HFF-Myc (cell line): ENCODE measurements at regions not wholly inside any gene's neighbourhood (a gene's known extent, or its start where the extent isn't known, plus 50 kb on each side); places are given as distances from the start of the nearest gene placed in this dataset.

Source experiments
- DNase-seq: peaks from one replicate; pipeline ENCODE4 v3.0.0-alpha.2; 2011; ENCODE audit warnings: low read depth; ENCODE audit errors: extremely low read depth
- H3K4me3 ChIP-seq: replicated peaks from 2 replicates; pipeline ENCODE4 v1.5.1; 2011; ENCODE audit warnings: low read depth, mild to moderate bottlenecking, control low read depth, low read length
- CTCF ChIP-seq: IDR thresholded peaks from 2 replicates; pipeline ENCODE4 v1.5.1; 2012; ENCODE audit warnings: mild to moderate bottlenecking, low read depth, low read length, control low read depth; ENCODE audit errors: missing control alignments

- TF ChIP-seq CTCF, result no peak
- no peak overlapping the region for H3K4me3 ChIP-seq
- no peak for DNase-seq
Observed at GRCh38 chr22:27557286-27558008, 244.1 kb downstream of the MN1 start.

- no peak for TF ChIP-seq CTCF
- DNase-seq, result no peak
- no peak overlapping the region for H3K4me3 ChIP-seq
Observed at GRCh38 chr22:27558658-27559371, 242.7 kb downstream of the MN1 start.

- H3K4me3 ChIP-seq, result no peak overlapping the region
- DNase-seq, result no peak
- no peak for TF ChIP-seq CTCF
Observed at GRCh38 chr22:27560781-27561180, 240.8 kb downstream of the MN1 start.

GRCh38 chr22:27561286-27561904, 240.2 kb downstream of the MN1 start:
- TF ChIP-seq CTCF, result no peak
- no peak overlapping the region for H3K4me3 ChIP-seq
- DNase-seq, result no peak

GRCh38 chr22:27564806-27565205, 236.8 kb downstream of the MN1 start:
- no peak overlapping the region for H3K4me3 ChIP-seq
- no peak for TF ChIP-seq CTCF
- DNase-seq, result no peak

GRCh38 chr22:27566602-27567001, 235.0 kb downstream of the MN1 start:
- TF ChIP-seq CTCF, result no peak
- H3K4me3 ChIP-seq, result no peak overlapping the region
- no peak for DNase-seq
